CD14-positive monocyte (primary cell): ENCODE measurements at regions not wholly inside any gene's neighbourhood (a gene's known extent, or its start where the extent isn't known, plus 50 kb on each side); places are given as distances from the start of the nearest gene placed in this dataset.

Source experiments
- DNase-seq, 3 donors: peaks; one replicate each; pipeline ENCODE4 v3.0.0-alpha.2; 2011 to 2022
- H2AFZ ChIP-seq: 2 replicates; pipeline ENCODE4 v1.6.0; 2012; ENCODE audit warnings: mild to moderate bottlenecking, low read depth, low read length, inconsistent platforms; ENCODE audit not compliant: insufficient read depth, poor library complexity, severe bottlenecking
- H3K27ac ChIP-seq, 2 donors: 1 replicate in 1 of 2; 2 replicates in 1 of 2; pipeline ENCODE4 v1.5.1; 2012 to 2013; ENCODE audit warnings: low read length in 2 of 2, control low read depth in 1 of 2, inconsistent platforms in 1 of 2, low read depth in 1 of 2, mild to moderate bottlenecking in 1 of 2
- H3K27me3 ChIP-seq, 2 donors: one replicate each; pipeline versions ENCODE4 v1.6.0 to v1.6.1; 2011 to 2013; ENCODE audit warnings: low read length in 2 of 2; ENCODE audit not compliant: control insufficient read depth in 2 of 2, insufficient read depth in 2 of 2
- H3K36me3 ChIP-seq, 2 donors: replicated peaks in 1 of 2; 1 replicate in 1 of 2; 2 replicates in 1 of 2; pipeline versions ENCODE4 v1.5.1 to v1.6.1; 2012 to 2013; ENCODE audit warnings: low read length in 2 of 2, control low read depth in 1 of 2, inconsistent platforms in 1 of 2, mild to moderate bottlenecking in 1 of 2; ENCODE audit not compliant: insufficient read depth in 2 of 2, control insufficient read depth in 1 of 2
- H3K4me1 ChIP-seq, 2 donors: 1 replicate in 1 of 2; 2 replicates in 1 of 2; pipeline versions ENCODE4 v1.5.1 to v1.6.1; 2012 to 2013; ENCODE audit warnings: low read length in 2 of 2, control low read depth in 1 of 2, inconsistent platforms in 1 of 2, mild to moderate bottlenecking in 1 of 2, moderate library complexity in 1 of 2; ENCODE audit not compliant: insufficient read depth in 2 of 2, control insufficient read depth in 1 of 2
- H3K4me2 ChIP-seq: replicated peaks from 2 replicates; pipeline ENCODE3; 2012; ENCODE audit warnings: low read length, moderate library complexity, mild to moderate bottlenecking; ENCODE audit not compliant: poor library complexity, severe bottlenecking; ENCODE audit errors: extremely low read depth
- H3K4me3 ChIP-seq, 3 experiments: fragments of 200-600 bp in 1 of 3; sonication (generic) in 1 of 3; replicated peaks in 1 of 3; 1 replicate in 2 of 3; 2 replicates in 1 of 3; pipeline ENCODE4 v1.5.1; 2011 to 2013; ENCODE audit warnings: low read length in 3 of 3, mild to moderate bottlenecking in 3 of 3, control low read depth in 2 of 3, low read depth in 2 of 3, inconsistent platforms in 1 of 3, moderate library complexity in 1 of 3
- H3K79me2 ChIP-seq: 2 replicates; pipeline ENCODE4 v1.6.0; 2012; ENCODE audit warnings: mild to moderate bottlenecking, control low read depth, inconsistent platforms, low read length, moderate library complexity; ENCODE audit not compliant: insufficient read depth
- H3K9ac ChIP-seq: 2 replicates; pipeline ENCODE4 v1.6.0; 2017; ENCODE audit warnings: low read length, mild to moderate bottlenecking; ENCODE audit not compliant: insufficient read depth, poor library complexity, severe bottlenecking
- H3K9me3 ChIP-seq, 2 donors: replicated peaks in 1 of 2; 1 replicate in 1 of 2; 2 replicates in 1 of 2; pipeline versions ENCODE4 v1.5.1 to v1.6.1; 2012 to 2013; ENCODE audit warnings: low read length in 2 of 2, control low read depth in 1 of 2; ENCODE audit not compliant: control insufficient read depth in 1 of 2, insufficient read depth in 1 of 2
- H4K20me1 ChIP-seq: 2 replicates; pipeline ENCODE4 v1.6.0; 2012; ENCODE audit warnings: mild to moderate bottlenecking, low read length, control low read depth, moderate library complexity; ENCODE audit not compliant: insufficient read depth
- H3K27ac Mint-ChIP-seq, 7 donors: one replicate each; pipeline ENCODE4 v1.8.0; 2020; ENCODE audit warnings: mild to moderate bottlenecking in 7 of 7, mixed read lengths in 7 of 7, moderate library complexity in 6 of 7, inconsistent platforms in 2 of 7
- H3K27me3 Mint-ChIP-seq, 3 donors: one replicate each; pipeline ENCODE4 v1.8.0; 2021 to 2022; ENCODE audit warnings: low read depth in 3 of 3, mild to moderate bottlenecking in 3 of 3, mixed read lengths in 3 of 3, moderate library complexity in 3 of 3, inconsistent platforms in 1 of 3
- H3K36me3 Mint-ChIP-seq, 2 donors: one replicate each; pipeline ENCODE4 v1.8.0; 2020; ENCODE audit warnings: mixed read lengths in 2 of 2, inconsistent platforms in 1 of 2, mild to moderate bottlenecking in 1 of 2
- H3K4me1 Mint-ChIP-seq: one replicate; pipeline ENCODE4 v1.8.0; 2020; ENCODE audit warnings: mild to moderate bottlenecking, mixed read lengths
- H3K4me3 Mint-ChIP-seq, 2 donors: one replicate each; pipeline ENCODE4 v1.8.0; 2020; ENCODE audit warnings: mild to moderate bottlenecking in 2 of 2, mixed read lengths in 2 of 2, moderate library complexity in 1 of 2
- H3K9me3 Mint-ChIP-seq, 7 donors: one replicate each; pipeline ENCODE4 v1.8.0; 2020 to 2022; ENCODE audit warnings: mixed read lengths in 7 of 7, mild to moderate bottlenecking in 6 of 7, moderate library complexity in 6 of 7, inconsistent platforms in 2 of 7
- WGBS: methylation state at CpG from one replicate; pipeline ENCODE4 v1.1.5; 2013; ENCODE audit warnings: missing lambda C conversion rate; ENCODE audit not compliant: insufficient coverage; 5-methylcytosine and 5-hydroxymethylcytosine counted together
- intact Hi-C, 2 donors: fragments of 100-400 bp; cut with micrococcal nuclease; formaldehyde crosslinking; loops; one replicate each; pipeline versions ENCODE4 v1.15.0 to v1.15.1; 2023
- TF ChIP-seq, protein P1 (sequence below): fragments of 200-600 bp; IDR thresholded peaks from one replicate; pipeline ENCODE4 v1.8.0; 2022; ENCODE audit warnings: antibody characterized with exemption, mild to moderate bottlenecking

DNA sequence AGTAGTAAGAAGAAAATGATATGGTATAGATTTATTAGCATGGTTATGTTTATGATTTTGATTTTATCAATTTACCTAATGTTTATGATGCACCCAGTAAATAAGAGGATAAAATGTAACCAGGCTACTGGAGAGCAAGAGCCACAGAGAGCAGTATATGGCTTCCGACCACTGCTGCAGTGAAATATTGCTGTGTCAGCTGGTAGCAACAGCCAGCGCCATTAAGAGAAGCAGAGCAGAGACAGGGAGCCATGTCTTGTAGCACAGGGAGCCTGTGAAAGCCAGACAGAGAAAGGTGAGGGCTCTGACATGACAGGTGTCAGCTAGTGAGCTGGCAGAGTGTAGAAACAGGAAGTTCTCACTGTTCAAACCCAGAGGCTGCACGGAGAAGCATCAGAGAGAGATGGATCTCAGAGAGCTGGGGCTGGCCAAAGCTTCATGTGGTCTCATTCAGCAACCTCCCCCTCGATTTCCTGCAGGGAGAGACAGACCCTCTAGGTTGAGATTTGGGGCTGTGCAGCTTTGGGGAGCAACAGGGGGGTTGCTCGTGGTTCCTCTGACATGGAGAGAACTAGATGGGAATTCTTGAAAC is 202.1 kb downstream of the MED10 start:
- H3K9me3 ChIP-seq = no peaks in the 10 kb centered on the region
- no peak overlapping the region for H3K9ac ChIP-seq
- no peaks in the 10 kb centered on the region for H3K4me1 ChIP-seq
- intact Hi-C loops = no loop called here
- no peak overlapping the region for H3K4me3 ChIP-seq
- H3K9me3 Mint-ChIP-seq = peaks cover 0 to 3% (median 0%) of the 10 kb centered on the region in 7 donors
- no peak for DNase-seq
- H2AFZ ChIP-seq = no peak overlapping the region
- TF ChIP-seq, protein P1, sequence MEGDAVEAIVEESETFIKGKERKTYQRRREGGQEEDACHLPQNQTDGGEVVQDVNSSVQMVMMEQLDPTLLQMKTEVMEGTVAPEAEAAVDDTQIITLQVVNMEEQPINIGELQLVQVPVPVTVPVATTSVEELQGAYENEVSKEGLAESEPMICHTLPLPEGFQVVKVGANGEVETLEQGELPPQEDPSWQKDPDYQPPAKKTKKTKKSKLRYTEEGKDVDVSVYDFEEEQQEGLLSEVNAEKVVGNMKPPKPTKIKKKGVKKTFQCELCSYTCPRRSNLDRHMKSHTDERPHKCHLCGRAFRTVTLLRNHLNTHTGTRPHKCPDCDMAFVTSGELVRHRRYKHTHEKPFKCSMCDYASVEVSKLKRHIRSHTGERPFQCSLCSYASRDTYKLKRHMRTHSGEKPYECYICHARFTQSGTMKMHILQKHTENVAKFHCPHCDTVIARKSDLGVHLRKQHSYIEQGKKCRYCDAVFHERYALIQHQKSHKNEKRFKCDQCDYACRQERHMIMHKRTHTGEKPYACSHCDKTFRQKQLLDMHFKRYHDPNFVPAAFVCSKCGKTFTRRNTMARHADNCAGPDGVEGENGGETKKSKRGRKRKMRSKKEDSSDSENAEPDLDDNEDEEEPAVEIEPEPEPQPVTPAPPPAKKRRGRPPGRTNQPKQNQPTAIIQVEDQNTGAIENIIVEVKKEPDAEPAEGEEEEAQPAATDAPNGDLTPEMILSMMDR = no peak
- no peaks in the 10 kb centered on the region for H3K79me2 ChIP-seq
- no peak overlapping the region for H3K4me3 Mint-ChIP-seq
- H3K4me2 ChIP-seq = no peak overlapping the region
- H3K27me3 ChIP-seq = no peaks in the 10 kb centered on the region
- no peak overlapping the region for H3K27ac Mint-ChIP-seq
- 49% methylated on average over 4 of the region's 5 CpGs for WGBS
- H3K36me3 Mint-ChIP-seq = no peaks in the 10 kb centered on the region
- H3K27me3 Mint-ChIP-seq = peaks cover 0 to 5% (median 1%) of the 10 kb centered on the region in 3 donors
- H3K27ac ChIP-seq = no peak overlapping the region
- no peaks in the 10 kb centered on the region for H3K36me3 ChIP-seq
- H4K20me1 ChIP-seq = no peaks in the 10 kb centered on the region
- H3K4me1 Mint-ChIP-seq = no peaks in the 10 kb centered on the region

DNA sequence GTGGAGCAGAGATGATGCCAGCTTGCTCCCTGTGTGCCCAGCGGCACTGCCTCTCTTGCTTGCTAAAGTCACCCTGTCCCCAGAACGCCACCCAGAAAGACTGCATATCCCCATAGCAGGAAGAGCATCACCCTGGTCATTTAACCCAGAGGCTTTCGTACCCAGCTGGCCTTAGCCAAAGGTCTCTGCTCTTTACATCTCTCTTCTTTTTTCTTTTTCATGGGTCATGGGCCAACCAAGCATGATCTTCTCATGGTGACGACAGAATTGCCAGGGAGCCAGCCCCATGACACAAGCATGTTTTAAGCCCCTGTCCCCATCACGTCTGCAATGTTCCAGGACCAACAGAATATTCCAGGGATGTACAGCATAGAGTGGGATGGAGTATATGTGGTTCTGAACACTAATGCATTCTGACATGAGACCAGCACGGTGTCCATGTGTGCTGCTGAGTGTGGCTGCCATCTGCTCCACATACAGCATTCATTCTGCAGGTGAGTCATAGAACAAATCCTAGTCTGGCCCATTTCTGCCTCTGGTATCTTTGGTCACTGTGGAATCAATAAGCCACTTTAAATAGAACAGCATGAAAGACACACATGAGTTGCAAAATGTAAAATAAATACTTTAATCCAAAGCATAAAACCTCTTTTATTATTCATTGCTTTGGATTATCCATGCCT is 203.0 kb downstream of the MED10 start:
- Histone ChIP-seq H3K36me3 (no peaks in the 10 kb centered on the region), H3K4me3 (no peak overlapping the region), H3K4me1 (no peaks in the 10 kb centered on the region), H3K27ac (no peak overlapping the region), H3K27me3 (no peaks in the 10 kb centered on the region), H3K79me2 (no peaks in the 10 kb centered on the region), H3K9me3 (no peaks in the 10 kb centered on the region), H3K4me2 (no peak overlapping the region), H4K20me1 (no peaks in the 10 kb centered on the region), H2AFZ (no peak overlapping the region), H3K9ac (no peak overlapping the region)
- no peaks in the 10 kb centered on the region for H3K4me1 Mint-ChIP-seq
- no peaks in the 10 kb centered on the region for H3K36me3 Mint-ChIP-seq
- WGBS = 92% methylated on average over 4 of the region's 6 CpGs
- no peak overlapping the region for H3K4me3 Mint-ChIP-seq
- no peak overlapping the region for H3K27ac Mint-ChIP-seq
- DNase-seq = no peak
- intact Hi-C loops = no loop called here
- H3K27me3 Mint-ChIP-seq = peaks cover 0 to 5% (median 1%) of the 10 kb centered on the region in 3 donors
- peaks cover 0 to 3% (median 0%) of the 10 kb centered on the region in 7 donors for H3K9me3 Mint-ChIP-seq
- TF ChIP-seq, protein P1 = no peak
